Calu3 (cell line): ENCODE measurements at regions not wholly inside any gene's neighbourhood (a gene's known extent, or its start where the extent isn't known, plus 50 kb on each side); places are given as distances from the start of the nearest gene placed in this dataset.

Experiments used
- BruUV-seq: library from RNA; stranded (reverse); fragments of 400-500 nt; replicated peaks from 2 replicates; lab custom pipeline; 2021; lab: Mats Ljungman, UMichigan
- CTCF ChIA-PET: fragments of 300-600 bp; sonication (Branson Sonifier 250); formaldehyde crosslinking; loops from one replicate; lab custom pipeline; 2022; ENCODE audit warnings: antibody characterized with exemption; lab: Charles Lee
- DNase-seq: peaks from one replicate; pipeline ENCODE4 v3.0.0; 2022
- H3K27ac Mint-ChIP-seq: one replicate; pipeline ENCODE4 v1.8.0; 2022; ENCODE audit warnings: mixed read lengths; ENCODE audit not compliant: unreplicated experiment
- H3K27me3 Mint-ChIP-seq: one replicate; pipeline ENCODE4 v1.8.0; 2022; ENCODE audit warnings: mixed read lengths; ENCODE audit not compliant: unreplicated experiment
- H3K36me3 Mint-ChIP-seq: one replicate; pipeline ENCODE4 v1.8.0; 2022; ENCODE audit warnings: mild to moderate bottlenecking, moderate library complexity, mixed read lengths; ENCODE audit not compliant: insufficient read depth, unreplicated experiment
- H3K4me1 Mint-ChIP-seq: one replicate; pipeline ENCODE4 v1.8.0; 2022; ENCODE audit warnings: mild to moderate bottlenecking, low read depth, mixed read lengths; ENCODE audit not compliant: unreplicated experiment
- H3K4me3 Mint-ChIP-seq: one replicate; pipeline ENCODE4 v1.8.0; 2022; ENCODE audit warnings: mild to moderate bottlenecking, low read depth, moderate library complexity, mixed read lengths; ENCODE audit not compliant: unreplicated experiment
- H3K9me3 Mint-ChIP-seq: one replicate; pipeline ENCODE4 v1.8.0; 2022; ENCODE audit warnings: low read depth, mixed read lengths; ENCODE audit not compliant: unreplicated experiment
- CTCF ChIP-seq: fragments of 200-600 bp; IDR thresholded peaks from one replicate; pipeline ENCODE4 v1.8.0; 2022; ENCODE audit warnings: antibody characterized with exemption; ENCODE audit not compliant: unreplicated experiment
- intact Hi-C: fragments of 100-400 bp; cut with micrococcal nuclease; formaldehyde crosslinking; loops from one replicate; pipeline ENCODE4 v1.10.0; 2022; ENCODE audit not compliant: unreplicated experiment

GRCh38 chr3:66617351-66617750 is 116.5 kb upstream of the LRIG1 start:
- BruUV-seq = no TSS peak
- intact Hi-C loops = no loop called here
- Mint-ChIP-seq H3K4me1 (no peaks in the 10 kb centered on the region), H3K36me3 (no peaks in the 10 kb centered on the region), H3K27ac (no peak overlapping the region), H3K27me3 (no peaks in the 10 kb centered on the region), H3K4me3 (no peak overlapping the region), H3K9me3 (no peaks in the 10 kb centered on the region)
- CTCF ChIA-PET = no interaction called here
- TF ChIP-seq CTCF = no peak
- no peak for DNase-seq

- H3K4me3 Mint-ChIP-seq = no peak overlapping the region
- no peak for DNase-seq
- H3K36me3 Mint-ChIP-seq = no peaks in the 10 kb centered on the region
- H3K9me3 Mint-ChIP-seq = no peaks in the 10 kb centered on the region
- no peak for TF ChIP-seq CTCF
- H3K27ac Mint-ChIP-seq = no peak overlapping the region
- no peaks in the 10 kb centered on the region for H3K27me3 Mint-ChIP-seq
- no TSS peak for BruUV-seq
- CTCF ChIA-PET = no interaction called here
- intact Hi-C loops = no loop called here
- H3K4me1 Mint-ChIP-seq = no peaks in the 10 kb centered on the region
These were observed 117.2 kb upstream of the LRIG1 start for GRCh38 chr3:66618066-66618465.

GRCh38 chr3:66620296-66620695 is 119.5 kb upstream of the LRIG1 start:
- Mint-ChIP-seq H3K27me3 (no peaks in the 10 kb centered on the region), H3K9me3 (no peaks in the 10 kb centered on the region), H3K4me3 (no peak overlapping the region), H3K36me3 (no peaks in the 10 kb centered on the region), H3K27ac (no peak overlapping the region), H3K4me1 (no peaks in the 10 kb centered on the region)
- DNase-seq = no peak
- BruUV-seq = no TSS peak
- CTCF ChIA-PET = no interaction called here
- intact Hi-C loops = no loop called here
- TF ChIP-seq CTCF = no peak

GRCh38 chr3:66622756-66623457 is 122.1 kb upstream of the LRIG1 start:
- intact Hi-C loops = no loop called here
- Mint-ChIP-seq H3K9me3 (no peaks in the 10 kb centered on the region), H3K4me3 (no peak overlapping the region), H3K36me3 (no peaks in the 10 kb centered on the region), H3K27ac (no peak overlapping the region), H3K27me3 (no peaks in the 10 kb centered on the region), H3K4me1 (no peaks in the 10 kb centered on the region)
- no peak for DNase-seq
- no peak for TF ChIP-seq CTCF
- BruUV-seq = no TSS peak
- CTCF ChIA-PET = no interaction called here
